ENCODE measurements at regions not wholly inside any gene's neighbourhood (a gene's known extent, or its start where the extent isn't known, plus 50 kb on each side); places are given as distances from the start of the nearest gene placed in this dataset.

DNA sequence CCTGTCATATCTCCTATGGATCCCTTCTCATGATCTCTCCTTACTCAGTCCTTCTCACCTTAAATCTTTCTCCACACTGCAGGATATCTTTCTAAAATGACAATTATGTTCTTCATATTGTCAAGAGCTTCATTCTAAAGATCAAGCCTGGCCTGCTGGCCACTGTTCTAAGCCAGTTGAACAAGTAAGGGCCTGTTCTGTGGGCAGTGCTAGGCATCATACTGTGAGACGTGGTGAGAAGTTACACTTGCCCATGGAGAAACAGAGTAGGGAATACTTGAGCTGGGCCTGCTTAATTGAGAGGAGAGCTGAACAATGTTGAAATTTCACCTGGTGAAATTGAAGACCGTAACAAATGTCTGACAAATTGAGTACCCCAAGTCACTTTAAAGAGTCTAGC is 184.1 kb upstream of the RASGRP1 start:
- TF ChIP-seq SUZ12 (IDR thresholded peaks at IDR 0.05; ENCODE audit: extremely low read depth, insufficient read depth, insufficient read length) (no peak), ZNF274 (IDR thresholded peaks at IDR 0.05; ENCODE audit: low read depth, low read length) (no peak), YY1 (IDR thresholded peaks at IDR 0.05; ENCODE audit: insufficient read depth, insufficient read length) (no peak)
